ENCODE measurements at regions not wholly inside any gene's neighbourhood (a gene's known extent, or its start where the extent isn't known, plus 50 kb on each side); places are given as distances from the start of the nearest gene placed in this dataset.
"Not testable (repeated sequence)": the region's sequence is repeated elsewhere in the genome, so short reads cannot be mapped to it uniquely, and the experiment has no call there.

- no peak overlapping the region for H3K4me3 ChIP-seq (ENCODE audit: low read length)
- TF ChIP-seq CTCF (IDR thresholded peaks at IDR 0.05; ENCODE audit: insufficient read depth, low read depth, low read length, missing control alignments), result no peak
- no peak for DNase-seq (ENCODE audit: low read depth)
Observed at GRCh38 chr3:757711-758110, 335.1 kb upstream of the CNTN6 start.

GRCh38 chr3:759106-759505, 333.7 kb upstream of the CNTN6 start:
- no peak for DNase-seq (ENCODE audit: low read depth)
- TF ChIP-seq CTCF (IDR thresholded peaks at IDR 0.05; ENCODE audit: insufficient read depth, low read depth, low read length, missing control alignments), result no peak
- no peak overlapping the region for H3K4me3 ChIP-seq (ENCODE audit: low read length)

- DNase-seq (ENCODE audit: low read depth); H3K4me3 ChIP-seq (ENCODE audit: low read length): not testable (repeated sequence)
Observed at GRCh38 chr3:773433-773832, 319.4 kb upstream of the CNTN6 start.

GRCh38 chr3:775178-775880, 317.5 kb upstream of the CNTN6 start:
- peak; percentile 47 for DNase-seq (ENCODE audit: low read depth)
- no peak for TF ChIP-seq CTCF (IDR thresholded peaks at IDR 0.05; ENCODE audit: insufficient read depth, low read depth, low read length, missing control alignments)
- H3K4me3 ChIP-seq (ENCODE audit: low read length), result no peak overlapping the region

GRCh38 chr3:780505-780904, 312.3 kb upstream of the CNTN6 start:
- H3K4me3 ChIP-seq (ENCODE audit: low read length), result no peak overlapping the region
- no peak for TF ChIP-seq CTCF (IDR thresholded peaks at IDR 0.05; ENCODE audit: insufficient read depth, low read depth, low read length, missing control alignments)
- DNase-seq (ENCODE audit: low read depth), result no peak

- no peak overlapping the region for H3K4me3 ChIP-seq (ENCODE audit: low read length)
- no peak for DNase-seq (ENCODE audit: low read depth)
- no peak for TF ChIP-seq CTCF (IDR thresholded peaks at IDR 0.05; ENCODE audit: insufficient read depth, low read depth, low read length, missing control alignments)
Observed at GRCh38 chr3:791442-791841, 301.4 kb upstream of the CNTN6 start.

GRCh38 chr3:792630-793029, 300.2 kb upstream of the CNTN6 start:
- no peak overlapping the region for H3K4me3 ChIP-seq (ENCODE audit: low read length)
- no peak for TF ChIP-seq CTCF (IDR thresholded peaks at IDR 0.05; ENCODE audit: insufficient read depth, low read depth, low read length, missing control alignments)
- no peak for DNase-seq (ENCODE audit: low read depth)

Data from epithelial cell of esophagus (primary cell).